Activated CD4-positive, alpha-beta T cell treated with anti-CD3 and anti-CD28 coated beads, Interleukin-2, amount 50 U/mL, for 1 hour (primary cell): ENCODE measurements at regions not wholly inside any gene's neighbourhood (a gene's known extent, or its start where the extent isn't known, plus 50 kb on each side); places are given as distances from the start of the nearest gene placed in this dataset.

Experiments
- DNase-seq: peaks from one replicate; pipeline ENCODE4 v3.0.0-alpha.2; 2020

GRCh38 chr2:21655136-21655535 lies 531.4 kb downstream of the TDRD15 start:
- no peak for DNase-seq

GRCh38 chr2:21656330-21657075 lies 532.7 kb downstream of the TDRD15 start:
- DNase-seq, result no peak

GRCh38 chr2:21657445-21657844 lies 533.7 kb downstream of the TDRD15 start:
- DNase-seq, result no peak

GRCh38 chr2:21658269-21658668 lies 534.5 kb downstream of the TDRD15 start:
- DNase-seq, result no peak

- no peak for DNase-seq
Observed at GRCh38 chr2:21658907-21659477, 535.2 kb downstream of the TDRD15 start.

GRCh38 chr2:21664083-21664482 lies 540.3 kb downstream of the TDRD15 start:
- no peak for DNase-seq

GRCh38 chr2:21667638-21668037 lies 543.9 kb downstream of the TDRD15 start:
- no peak for DNase-seq

- DNase-seq, result no peak
Observed at GRCh38 chr2:21668078-21668710, 544.4 kb downstream of the TDRD15 start.

- DNase-seq, result no peak
Observed at GRCh38 chr2:21676041-21676440, 552.3 kb downstream of the TDRD15 start.

GRCh38 chr2:21676676-21677075 lies 552.9 kb downstream of the TDRD15 start:
- DNase-seq, result no peak

GRCh38 chr2:21683838-21684237 lies 560.1 kb downstream of the TDRD15 start:
- no peak for DNase-seq

- no peak for DNase-seq
Observed at GRCh38 chr2:21687589-21687988, 563.8 kb downstream of the TDRD15 start.

GRCh38 chr2:21690005-21690404 lies 566.2 kb downstream of the TDRD15 start:
- no peak for DNase-seq

GRCh38 chr2:21693081-21693480 lies 569.3 kb downstream of the TDRD15 start:
- no peak for DNase-seq

GRCh38 chr2:21694079-21694878 lies 570.5 kb downstream of the TDRD15 start:
- no peak for DNase-seq

- DNase-seq, result no peak
Observed at GRCh38 chr2:21696900-21697299, 573.1 kb downstream of the TDRD15 start.

- DNase-seq, result no peak
Observed at GRCh38 chr2:21700644-21701043, 576.9 kb downstream of the TDRD15 start.

- no peak for DNase-seq
Observed at GRCh38 chr2:21710031-21710430, 586.3 kb downstream of the TDRD15 start.

GRCh38 chr2:21710496-21710895 lies 586.7 kb downstream of the TDRD15 start:
- no peak for DNase-seq

- no peak for DNase-seq
Observed at GRCh38 chr2:21715887-21716286, 592.1 kb downstream of the TDRD15 start.

GRCh38 chr2:21727101-21727500 lies 603.3 kb downstream of the TDRD15 start:
- DNase-seq, result no peak

GRCh38 chr2:21728133-21728532 lies 604.4 kb downstream of the TDRD15 start:
- DNase-seq, result no peak

GRCh38 chr2:21730141-21730540 lies 606.4 kb downstream of the TDRD15 start:
- DNase-seq, result no peak

GRCh38 chr2:21740484-21740883 lies 616.7 kb downstream of the TDRD15 start:
- DNase-seq, result no peak
